ENCODE measurements at regions not wholly inside any gene's neighbourhood (a gene's known extent, or its start where the extent isn't known, plus 50 kb on each side); places are given as distances from the start of the nearest gene placed in this dataset.

GRCh38 chr13:55627221-55627620, 1513.5 kb upstream of the PRR20A start:
- no peak for TF ChIP-seq CTCF (IDR thresholded peaks at IDR 0.05; ENCODE audit: low read depth, low read length)
- ChIA-PET POLR2A (no interaction called here), CTCF (no interaction called here)
- no peak for DNase-seq (ENCODE audit: low read depth, low spot score)
- Histone ChIP-seq H3K9me3 (ENCODE audit: control insufficient read depth, insufficient read depth, low read length) (peaks cover 4% of the 10 kb centered on the region; the same call in 1 of the 2 replicates), H3K27me3 (ENCODE audit: control insufficient read depth, insufficient read depth, low read length) (no peaks in the 10 kb centered on the region), H3K27ac (ENCODE audit: low read depth, low read length) (no peak overlapping the region), H3K4me3 (ENCODE audit: low read depth, low read length) (no peak overlapping the region)

- Histone ChIP-seq H3K4me3 (ENCODE audit: low read depth, low read length) (no peak overlapping the region), H3K27me3 (ENCODE audit: control insufficient read depth, insufficient read depth, low read length) (no peaks in the 10 kb centered on the region), H3K27ac (ENCODE audit: low read depth, low read length) (no peak overlapping the region), H3K9me3 (ENCODE audit: control insufficient read depth, insufficient read depth, low read length) (peaks cover 6% of the 10 kb centered on the region; the same call in 1 of the 2 replicates)
- no peak for DNase-seq (ENCODE audit: low read depth, low spot score)
- TF ChIP-seq CTCF (IDR thresholded peaks at IDR 0.05; ENCODE audit: low read depth, low read length): no peak
- ChIA-PET POLR2A (no interaction called here), CTCF (no interaction called here)
These were observed 1508.3 kb upstream of the PRR20A start for GRCh38 chr13:55632402-55632801.

GRCh38 chr13:55649485-55649884, 1491.2 kb upstream of the PRR20A start:
- DNase-seq (ENCODE audit: low read depth, low spot score): no peak
- no peak for TF ChIP-seq CTCF (IDR thresholded peaks at IDR 0.05; ENCODE audit: low read depth, low read length)
- Histone ChIP-seq H3K27me3 (ENCODE audit: control insufficient read depth, insufficient read depth, low read length) (no peaks in the 10 kb centered on the region), H3K4me3 (ENCODE audit: low read depth, low read length) (no peak overlapping the region), H3K27ac (ENCODE audit: low read depth, low read length) (no peak overlapping the region), H3K9me3 (ENCODE audit: control insufficient read depth, insufficient read depth, low read length) (no peaks in the 10 kb centered on the region)
- POLR2A ChIA-PET: no interaction called here
- CTCF ChIA-PET: no interaction called here

GRCh38 chr13:55652657-55653056, 1488.1 kb upstream of the PRR20A start:
- H3K9me3 ChIP-seq (ENCODE audit: control insufficient read depth, insufficient read depth, low read length): no peaks in the 10 kb centered on the region
- no peak for TF ChIP-seq CTCF (IDR thresholded peaks at IDR 0.05; ENCODE audit: low read depth, low read length)
- no peak overlapping the region for H3K27ac ChIP-seq (ENCODE audit: low read depth, low read length)
- no peak overlapping the region for H3K4me3 ChIP-seq (ENCODE audit: low read depth, low read length)
- no peaks in the 10 kb centered on the region for H3K27me3 ChIP-seq (ENCODE audit: control insufficient read depth, insufficient read depth, low read length)
- ChIA-PET CTCF (no interaction called here), POLR2A (no interaction called here)
- DNase-seq (ENCODE audit: low read depth, low spot score): no peak

- DNase-seq (ENCODE audit: low read depth, low spot score): no peak
- H3K27me3 ChIP-seq (ENCODE audit: control insufficient read depth, insufficient read depth, low read length): no peaks in the 10 kb centered on the region
- CTCF ChIA-PET: no interaction called here
- no peak overlapping the region for H3K4me3 ChIP-seq (ENCODE audit: low read depth, low read length)
- no peak overlapping the region for H3K27ac ChIP-seq (ENCODE audit: low read depth, low read length)
- no peak for TF ChIP-seq CTCF (IDR thresholded peaks at IDR 0.05; ENCODE audit: low read depth, low read length)
- peaks cover 3% of the 10 kb centered on the region; the same call in 1 of the 2 replicates for H3K9me3 ChIP-seq (ENCODE audit: control insufficient read depth, insufficient read depth, low read length)
- POLR2A ChIA-PET: no interaction called here
These were observed 1487.2 kb upstream of the PRR20A start for GRCh38 chr13:55653497-55653896.

Data from AG04450 (cell line).